Activated CD4-positive, CD25-positive, alpha-beta regulatory T cell treated with anti-CD3 and anti-CD28 coated beads, Interleukin-2, amount 50 U/mL, for 24 hours (primary cell): ENCODE measurements at regions not wholly inside any gene's neighbourhood (a gene's known extent, or its start where the extent isn't known, plus 50 kb on each side); places are given as distances from the start of the nearest gene placed in this dataset.
"Not testable (repeated sequence)": the region's sequence is repeated elsewhere in the genome, so short reads cannot be mapped to it uniquely, and the experiment has no call there.

Source experiments
- ATAC-seq, 2 donors: fragments of 150-1000 bp; cut with Tn5 transposase; one replicate each; pipeline ENCODE4 v1.10.0; 2021; ENCODE audit warnings: mild to moderate bottlenecking in 1 of 2, moderate library complexity in 1 of 2

DNA sequence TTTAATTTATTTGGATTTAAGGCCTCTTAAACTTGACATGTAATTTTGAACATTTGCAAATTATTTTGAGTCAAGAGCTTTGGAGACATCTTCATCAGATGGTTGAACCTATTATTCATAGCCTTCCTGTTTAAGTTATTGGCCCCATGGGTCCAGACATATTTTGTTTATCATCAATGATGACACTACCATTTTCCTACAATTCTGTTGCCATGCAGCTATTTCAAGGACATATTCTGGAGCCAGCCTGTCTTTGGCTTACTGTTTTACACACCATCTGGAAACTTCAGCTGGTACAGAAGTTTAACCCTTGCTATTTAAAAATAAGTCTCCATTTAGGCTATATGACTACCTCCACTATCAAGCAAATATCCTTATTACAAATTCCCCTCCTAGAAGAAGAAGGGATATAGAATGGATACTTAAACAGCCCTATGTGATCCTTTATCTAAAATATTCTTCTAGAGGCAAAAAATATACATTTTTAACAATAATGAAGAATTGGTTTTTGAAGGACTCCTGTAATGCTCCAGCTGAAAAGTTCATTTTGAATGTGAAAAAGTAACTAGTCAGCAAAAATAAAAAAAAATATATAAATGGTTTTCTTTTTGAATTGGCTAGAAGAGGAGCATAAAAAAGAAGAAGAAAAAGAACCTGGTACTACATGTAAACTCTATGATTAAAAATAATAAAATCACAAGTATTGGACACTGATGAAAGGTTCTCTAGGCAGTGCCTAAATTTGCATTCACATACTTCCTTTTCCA is 544.0 kb upstream of the HS3ST5 start:
- ATAC-seq: no peak

DNA sequence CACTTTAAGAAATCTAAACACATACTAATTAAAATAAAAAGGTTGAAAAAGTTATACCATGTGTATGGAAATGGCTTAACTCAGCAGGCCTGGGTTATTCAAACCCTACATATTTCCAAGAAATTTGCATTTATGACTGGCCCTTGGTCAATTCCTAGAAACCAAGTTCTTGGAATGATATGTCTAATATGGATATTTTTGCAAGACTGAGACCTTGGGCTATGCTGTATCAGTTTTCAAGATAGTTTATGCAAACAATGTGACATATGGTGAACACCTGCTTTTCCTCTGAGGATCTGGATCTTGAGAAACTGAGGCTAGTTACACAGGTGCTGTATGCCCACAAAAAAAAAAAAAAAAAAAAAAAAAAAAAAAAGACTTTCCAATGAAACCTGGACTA is 536.9 kb upstream of the HS3ST5 start:
- no peak for ATAC-seq

DNA sequence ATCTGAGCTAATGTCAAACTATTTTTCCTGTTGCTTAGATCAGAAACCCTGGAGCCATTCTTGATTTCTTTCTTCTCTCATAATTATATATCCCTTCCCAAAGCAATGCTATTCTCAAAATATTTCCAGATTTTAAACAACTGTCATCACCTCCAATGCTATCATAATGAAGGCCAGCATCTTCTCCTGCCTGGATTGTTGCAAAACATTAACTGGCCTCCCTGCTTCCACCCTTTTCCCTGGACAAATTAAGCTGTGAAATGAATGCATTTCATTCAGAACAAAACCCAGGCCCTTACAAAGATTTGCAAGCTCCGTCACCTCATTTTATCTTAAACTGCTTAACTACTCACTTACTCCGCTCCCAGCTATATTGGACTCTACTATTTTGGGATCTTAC is 535.3 kb upstream of the HS3ST5 start:
- no peak for ATAC-seq

DNA sequence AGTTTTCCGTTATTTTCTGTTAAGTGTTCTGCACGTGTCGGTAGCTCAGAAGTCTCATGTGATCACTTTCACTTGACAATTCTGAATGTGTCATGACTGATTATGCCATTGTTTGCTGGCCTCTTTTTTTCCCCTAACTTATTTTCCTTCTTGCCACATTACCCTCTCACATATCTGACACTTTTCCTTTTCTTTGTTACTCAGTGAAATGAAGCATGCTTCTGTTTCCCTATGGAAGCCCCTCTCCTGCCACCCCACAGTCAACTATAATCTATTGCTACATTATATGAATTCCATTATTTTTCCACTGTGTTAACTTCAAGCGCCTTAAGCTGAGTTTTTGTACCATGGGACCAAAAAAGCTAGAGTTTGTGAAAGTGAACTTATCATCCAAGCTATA is 531.6 kb upstream of the HS3ST5 start:
- ATAC-seq: no peak

DNA sequence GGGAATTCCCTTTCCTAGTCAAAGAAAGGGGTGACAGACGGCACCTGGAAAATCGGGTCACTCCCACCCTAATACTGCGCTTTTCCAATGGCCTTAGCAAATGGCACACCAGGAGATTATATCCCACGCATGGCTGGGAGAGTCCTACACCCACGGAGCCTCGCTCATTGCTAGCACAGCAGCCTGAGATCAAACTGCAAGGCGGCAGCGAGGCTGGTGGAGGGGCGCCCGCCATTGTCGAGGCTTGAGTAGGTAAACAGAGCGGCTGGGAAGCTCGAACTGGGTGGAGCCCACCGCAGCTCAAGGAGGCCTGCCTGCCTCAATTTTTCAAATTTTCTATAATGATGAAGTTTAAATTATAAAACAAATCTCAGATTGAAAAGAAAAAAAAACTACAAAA is 522.7 kb upstream of the HS3ST5 start:
- ATAC-seq: not testable (repeated sequence)

DNA sequence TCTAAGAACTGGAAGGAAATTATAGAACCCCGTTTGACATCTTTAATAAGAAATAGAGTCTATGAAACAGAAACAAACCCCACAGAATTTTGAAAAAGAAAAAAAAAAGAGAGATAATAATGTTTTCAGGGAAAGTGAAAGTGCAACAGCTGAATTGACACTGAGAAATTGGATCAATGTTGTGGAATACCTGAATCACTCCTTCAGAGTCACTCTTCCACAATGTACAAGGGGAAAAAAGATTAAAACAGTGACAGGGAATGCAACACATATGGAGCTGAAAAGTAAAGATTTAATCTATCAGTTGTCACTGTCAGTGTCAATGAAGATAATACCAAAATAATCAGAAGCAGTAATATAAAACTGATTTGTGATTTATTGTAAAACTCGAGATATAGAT is 520.8 kb upstream of the HS3ST5 start:
- no peak for ATAC-seq

DNA sequence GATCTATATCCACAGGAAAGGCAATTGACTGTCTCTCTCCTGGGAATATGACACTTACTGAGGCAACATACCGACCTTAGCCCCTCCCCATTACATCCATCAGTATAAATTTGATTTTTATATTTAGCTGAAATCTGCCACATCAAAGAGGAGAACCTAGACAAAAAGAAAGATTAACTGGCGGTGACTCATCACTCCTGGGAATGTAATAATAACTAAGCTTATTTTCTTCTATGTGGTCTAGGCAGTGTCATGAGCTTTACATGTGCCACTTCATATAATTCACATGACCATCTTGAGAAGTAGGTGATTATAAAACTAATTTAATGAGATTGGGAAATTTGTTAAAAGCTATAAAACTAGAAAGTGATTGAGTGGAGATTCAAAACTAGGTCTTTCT is 520.0 kb upstream of the HS3ST5 start:
- ATAC-seq: no peak

DNA sequence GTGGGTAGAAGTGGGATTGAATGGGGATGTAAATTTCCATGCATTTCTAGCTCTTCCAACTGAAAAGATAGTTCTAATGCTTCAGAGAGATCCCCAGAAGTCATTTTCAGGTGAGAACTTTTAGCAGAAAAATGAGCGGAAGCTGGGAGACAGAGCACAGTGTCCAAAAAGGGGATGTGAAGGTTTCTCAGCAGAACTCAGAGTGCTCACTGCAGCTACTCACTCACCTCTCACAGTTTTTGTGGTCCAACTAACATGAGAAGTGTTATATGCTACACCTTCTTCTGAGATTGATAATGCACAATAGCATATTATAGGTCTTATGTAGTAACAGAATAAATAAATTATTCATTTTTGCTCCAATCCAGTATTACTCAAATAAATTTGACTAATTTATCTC is 519.2 kb upstream of the HS3ST5 start:
- no peak for ATAC-seq

DNA sequence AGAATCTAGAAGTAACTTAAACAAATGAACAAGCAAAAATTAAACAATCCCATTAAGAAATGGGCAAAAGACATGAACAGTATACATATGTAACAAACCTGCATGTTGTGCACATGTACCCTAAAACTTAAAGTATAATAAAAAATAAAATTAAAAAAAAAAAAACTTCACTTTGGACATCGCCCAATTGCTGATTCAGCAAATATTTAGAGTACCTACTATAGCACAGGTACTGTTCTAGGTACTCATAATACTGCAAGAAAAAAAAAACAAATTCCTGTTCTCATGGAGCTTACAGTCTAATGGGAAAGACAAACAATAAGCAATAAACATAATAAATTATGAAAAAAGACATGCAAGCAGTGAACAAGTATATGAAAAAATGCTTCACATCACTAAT is 501.5 kb upstream of the HS3ST5 start:
- no peak for ATAC-seq

DNA sequence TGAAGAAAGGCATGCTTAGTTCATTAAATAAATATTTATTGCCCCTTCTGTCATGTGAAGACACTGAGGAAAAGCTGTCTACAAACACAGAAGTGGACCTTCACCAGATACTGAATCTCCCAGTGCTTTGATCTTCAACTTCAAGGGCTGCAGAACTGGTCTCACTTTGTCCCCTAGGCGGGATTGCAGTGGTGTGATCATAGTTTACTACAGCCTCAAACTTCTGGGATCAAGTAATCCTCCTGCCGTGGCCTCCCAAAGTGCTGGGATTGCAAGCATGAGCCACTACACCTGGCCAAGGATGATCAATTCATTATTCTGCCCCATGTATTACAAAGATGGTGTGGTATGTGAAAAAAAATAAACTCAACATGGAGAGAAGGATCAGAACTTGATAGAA is 496.2 kb upstream of the HS3ST5 start:
- no peak for ATAC-seq

DNA sequence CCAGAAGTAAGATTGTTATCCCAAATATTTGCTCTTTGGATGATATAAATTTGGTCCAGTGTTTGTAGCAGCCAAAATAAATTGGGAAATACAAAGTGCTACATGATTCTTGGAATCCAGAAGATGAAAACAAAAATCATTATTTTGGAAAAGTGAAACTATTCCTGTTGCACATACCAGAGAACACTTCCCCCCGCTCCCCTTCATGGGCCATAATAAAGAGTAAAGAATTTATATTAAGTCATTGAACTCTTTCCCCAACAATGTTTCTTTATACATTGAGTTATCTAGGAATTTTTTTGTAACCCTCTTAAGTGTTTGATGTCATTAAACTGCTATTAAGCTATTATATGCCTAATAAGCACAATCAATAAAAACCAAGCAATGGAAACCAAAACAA is 490.4 kb upstream of the HS3ST5 start:
- no peak for ATAC-seq

DNA sequence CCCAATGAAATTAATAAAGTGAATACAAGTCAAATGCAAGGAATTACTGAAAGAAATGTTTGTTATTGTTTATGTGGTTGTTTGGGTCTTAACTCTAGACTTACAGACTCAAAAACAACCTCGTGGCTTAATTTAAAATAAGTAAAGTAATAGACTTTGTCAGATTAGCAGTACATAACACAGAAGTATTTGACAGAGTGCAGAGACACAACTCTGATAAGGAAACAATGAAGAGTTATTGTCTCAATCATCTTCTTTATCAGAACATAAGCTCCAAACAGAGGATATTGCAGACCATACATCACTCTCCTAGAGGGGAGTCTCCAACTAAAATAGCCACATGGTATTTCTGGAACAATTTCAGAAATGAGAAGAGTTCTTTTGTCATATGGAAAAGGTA is 487.7 kb upstream of the HS3ST5 start:
- ATAC-seq: no peak

DNA sequence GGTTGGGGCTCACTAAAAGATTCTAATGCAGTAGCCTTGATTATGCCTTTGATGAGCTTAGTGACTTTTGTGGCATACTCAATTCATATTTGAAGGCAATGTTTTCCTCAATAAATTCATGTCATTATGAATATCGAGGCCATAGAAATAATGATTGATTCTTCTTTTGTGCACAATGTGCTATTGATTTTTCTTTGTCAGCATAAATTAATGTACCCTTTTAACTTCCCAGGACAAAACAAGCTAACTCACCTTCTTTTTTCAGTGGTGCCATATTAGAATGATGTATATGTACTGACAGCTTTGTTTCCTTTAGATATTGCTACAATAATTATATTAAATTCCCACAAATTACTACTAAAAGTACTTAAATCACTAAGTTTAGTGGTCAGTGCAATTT is 484.3 kb upstream of the HS3ST5 start:
- no peak for ATAC-seq

DNA sequence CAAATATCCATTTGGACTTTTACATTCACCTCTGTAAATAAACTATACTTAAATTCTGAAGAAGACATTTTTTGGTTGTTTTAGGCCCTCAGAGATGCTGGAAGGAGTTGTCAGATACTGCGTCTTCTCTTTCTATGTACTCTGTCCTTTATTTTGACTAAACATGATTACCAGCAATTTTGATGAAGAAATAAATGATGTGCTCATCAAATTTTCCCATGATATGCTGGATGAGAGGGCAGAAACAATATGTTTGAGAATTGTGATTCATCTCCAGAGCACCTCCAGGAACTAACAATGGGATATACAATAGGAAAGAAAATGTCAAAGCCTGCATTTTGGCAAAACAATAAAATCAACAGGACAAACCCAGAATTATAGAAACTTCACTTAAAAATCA is 481.6 kb upstream of the HS3ST5 start:
- no peak for ATAC-seq

DNA sequence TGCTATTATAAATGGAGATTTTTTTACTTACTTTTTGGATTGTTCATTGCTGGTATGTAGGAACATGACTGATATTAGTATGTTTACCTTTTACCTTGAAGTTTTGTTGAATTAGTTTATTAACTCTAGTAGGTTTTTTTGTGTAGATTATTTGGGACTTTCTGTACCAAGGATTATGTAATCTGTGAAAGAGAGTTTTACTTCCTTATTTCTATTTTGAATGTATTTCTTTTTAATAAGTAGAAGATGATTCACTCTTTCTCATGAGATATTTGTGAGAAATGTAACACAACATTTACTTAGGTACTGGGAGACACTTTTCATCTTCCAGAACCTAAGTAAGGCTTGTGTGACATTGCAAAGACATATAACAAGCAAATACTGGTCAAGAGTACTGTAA is 473.9 kb upstream of the HS3ST5 start:
- no peak for ATAC-seq

DNA sequence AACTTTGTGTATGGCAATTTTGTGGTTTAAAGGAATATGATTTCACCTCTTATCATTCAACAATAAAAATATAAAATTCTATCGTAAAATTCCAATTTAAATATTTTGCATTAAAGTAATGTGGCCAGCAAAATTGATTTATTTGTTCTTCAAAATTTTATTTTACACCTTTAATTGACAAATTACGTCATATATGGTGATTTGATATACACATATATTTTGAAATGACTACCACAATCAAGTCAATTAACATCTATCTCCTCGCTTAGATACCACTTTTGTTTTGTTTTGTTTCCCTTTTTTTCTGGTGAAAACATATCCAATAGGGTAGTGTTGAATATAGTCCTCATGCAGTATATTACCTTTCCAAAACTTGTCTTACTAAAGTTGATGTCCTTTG is 467.6 kb upstream of the HS3ST5 start:
- no peak for ATAC-seq

DNA sequence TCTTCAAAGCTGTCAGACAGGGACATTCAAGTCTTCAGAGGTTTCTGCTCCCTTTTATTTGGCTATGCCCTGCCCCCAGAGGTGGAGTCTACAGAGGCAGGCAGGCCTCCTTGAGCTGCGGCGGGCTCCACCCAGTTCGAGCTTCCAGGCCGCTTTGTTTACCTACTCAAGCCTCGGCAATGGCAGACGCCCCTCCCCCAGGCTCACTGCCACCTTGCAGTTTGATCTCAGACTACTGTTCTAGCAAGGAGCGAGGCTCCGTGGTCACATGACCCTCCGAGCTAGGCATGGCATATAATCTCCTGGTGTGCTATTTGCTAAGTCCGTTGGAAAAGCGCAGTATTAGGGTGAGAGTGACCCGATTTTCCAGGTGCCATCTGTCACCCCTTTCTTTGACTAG is 462.6 kb upstream of the HS3ST5 start:
- not testable (repeated sequence) for ATAC-seq

DNA sequence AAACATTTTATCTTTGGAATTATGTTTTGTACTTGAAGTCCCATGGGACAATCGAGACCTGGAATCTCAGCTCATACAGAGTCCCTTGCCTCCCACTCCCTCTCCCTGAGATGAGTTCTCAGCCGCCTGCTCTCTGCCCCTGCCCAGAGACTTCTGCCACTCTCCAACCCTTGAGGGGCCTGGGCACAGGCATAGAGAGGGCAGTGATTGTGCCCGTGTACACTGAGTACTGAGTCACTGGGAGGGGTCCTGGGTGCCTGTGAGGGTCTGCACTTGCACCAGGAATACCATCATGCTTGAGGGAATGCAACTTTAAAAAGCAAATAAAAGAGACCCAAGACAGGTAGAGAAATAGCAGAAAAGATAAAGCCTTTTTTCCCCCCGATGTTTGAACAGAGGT is 453.8 kb upstream of the HS3ST5 start:
- no peak for ATAC-seq

DNA sequence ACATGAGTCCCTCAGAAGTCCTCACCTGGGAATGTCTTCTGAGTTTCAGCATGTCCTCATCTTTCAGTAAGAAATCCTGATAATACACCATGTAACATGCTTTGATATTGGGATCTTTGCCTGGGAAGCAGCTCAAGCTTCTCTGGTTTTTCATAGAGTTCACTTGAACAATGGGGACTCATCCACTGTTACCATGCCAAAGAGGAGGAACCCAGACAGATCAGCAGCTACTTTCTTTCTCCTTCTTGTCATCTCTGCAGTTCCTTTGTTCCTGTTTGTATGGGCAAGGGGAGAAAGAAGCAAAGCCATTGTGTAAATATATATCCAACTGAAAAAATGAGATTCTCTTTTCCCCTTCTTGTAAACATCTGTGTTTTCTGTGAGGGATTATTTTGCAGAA is 450.6 kb upstream of the HS3ST5 start:
- no peak for ATAC-seq

DNA sequence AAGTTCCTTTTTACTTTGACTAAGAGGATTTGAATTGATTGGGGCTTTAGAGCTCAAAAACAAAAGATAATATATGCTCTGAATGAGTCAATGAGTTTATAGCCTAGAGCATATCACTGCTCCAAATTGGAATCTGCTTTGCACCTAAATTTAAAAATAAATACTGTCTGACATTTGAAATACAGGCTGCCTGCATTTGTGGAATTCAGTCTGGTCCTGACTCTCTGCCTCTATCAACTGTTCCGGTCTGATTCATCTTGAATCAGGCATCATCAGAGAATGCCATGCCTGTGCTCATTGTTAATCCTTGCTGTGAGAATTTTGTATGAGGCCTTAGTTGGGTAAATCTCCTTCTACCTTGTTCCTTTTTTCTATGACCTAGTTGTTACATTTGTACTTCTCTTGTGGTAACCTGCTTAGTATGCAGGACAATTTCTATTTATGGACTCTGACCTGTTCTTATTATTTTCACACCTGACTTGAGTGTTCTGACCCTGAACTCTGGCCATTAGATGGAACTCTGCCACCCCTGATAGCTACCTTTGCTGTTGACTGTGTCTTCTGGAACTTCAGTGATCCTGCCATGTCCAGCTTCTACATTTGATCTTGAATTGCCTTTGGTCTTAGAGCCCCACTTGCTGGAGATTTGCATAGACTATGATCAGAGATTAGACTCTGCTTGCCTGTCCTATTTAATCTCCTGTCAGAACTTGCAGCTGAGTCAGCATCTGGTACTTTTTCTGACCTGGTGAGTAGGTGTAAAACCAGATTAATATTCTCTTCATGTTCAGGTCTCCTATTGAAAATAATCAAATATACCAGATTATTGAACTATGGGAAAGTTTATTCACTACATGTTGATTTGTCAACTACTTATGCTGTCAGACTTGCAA is 442.7 kb upstream of the HS3ST5 start:
- no peak for ATAC-seq

DNA sequence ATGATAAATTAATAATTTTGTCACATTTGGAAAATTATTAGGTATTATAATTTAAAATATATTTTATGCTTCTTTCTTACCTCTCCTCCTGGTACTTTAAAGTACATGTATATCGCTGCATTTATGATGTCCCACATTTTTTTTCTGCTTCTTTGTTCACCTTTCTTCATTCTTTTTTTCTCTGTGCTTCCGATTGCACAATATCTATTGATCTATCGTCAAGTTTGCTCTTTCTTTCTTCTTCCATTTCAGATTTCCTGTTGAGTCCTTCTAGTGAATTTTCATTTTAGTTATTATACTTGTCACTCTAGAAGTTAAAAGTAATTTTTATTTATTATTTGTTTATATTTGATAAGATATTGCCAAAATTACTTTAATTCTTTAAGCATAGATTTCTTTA is 441.0 kb upstream of the HS3ST5 start:
- ATAC-seq: no peak

DNA sequence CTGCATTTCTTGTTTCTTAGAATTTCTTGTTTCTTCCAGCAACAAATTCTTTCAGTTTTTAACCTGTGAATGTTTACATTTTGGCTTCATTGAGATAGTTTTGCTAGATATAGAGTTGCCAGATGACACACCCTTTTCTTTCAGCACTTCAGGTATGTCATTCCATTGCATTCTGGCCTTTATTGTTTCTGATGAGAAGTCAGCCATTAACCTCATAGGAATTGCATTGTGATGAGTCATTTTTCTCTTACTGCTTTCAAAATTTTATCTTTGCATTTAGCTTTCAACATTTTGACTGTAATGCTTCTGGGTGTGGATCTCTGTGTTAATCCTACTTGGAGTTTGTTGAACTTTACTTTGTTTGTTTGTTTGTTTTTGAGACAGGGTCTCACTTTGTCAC is 440.3 kb upstream of the HS3ST5 start:
- no peak for ATAC-seq

DNA sequence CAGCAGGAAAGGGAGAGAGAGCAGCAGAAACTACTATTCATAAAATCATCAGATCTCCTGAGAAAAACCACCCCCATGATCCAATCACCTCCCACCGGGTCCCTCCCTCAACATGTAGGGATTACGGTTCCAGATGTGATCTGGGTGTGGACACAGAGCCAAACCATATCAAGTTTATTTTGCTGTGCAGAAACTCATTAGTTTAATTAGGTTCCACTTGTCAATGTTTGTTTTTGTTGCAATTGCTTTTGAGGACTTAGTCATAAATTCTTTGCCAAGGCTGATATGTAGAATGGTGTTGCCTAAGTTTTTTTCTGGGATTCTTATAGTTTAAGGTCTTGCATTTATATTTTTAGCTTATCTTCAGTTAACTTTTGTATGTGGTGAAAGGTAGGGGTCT is 422.0 kb upstream of the HS3ST5 start:
- ATAC-seq: no peak

DNA sequence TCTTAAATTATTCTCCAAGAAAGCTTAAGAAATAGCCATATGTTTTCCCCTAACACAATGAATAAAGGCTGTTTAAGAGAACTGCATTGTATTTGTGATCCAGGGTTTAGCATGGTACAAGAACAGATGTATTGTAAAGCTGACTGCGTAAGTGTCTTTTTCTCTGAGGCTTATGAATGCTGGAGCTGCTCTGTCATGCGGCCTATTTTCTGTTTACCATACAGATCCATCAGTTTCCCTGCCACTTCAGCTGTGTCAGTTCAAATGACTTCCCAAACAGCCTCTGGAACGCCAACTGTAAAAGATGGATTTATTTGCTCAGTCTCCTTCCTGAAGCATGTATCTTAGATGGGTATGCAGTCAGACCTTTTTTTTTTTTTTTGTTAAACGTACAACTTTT is 419.3 kb upstream of the HS3ST5 start:
- no peak for ATAC-seq
